Liver (tissue), 8 donors: ENCODE measurements at regions not wholly inside any gene's neighbourhood (a gene's known extent, or its start where the extent isn't known, plus 50 kb on each side); places are given as distances from the start of the nearest gene placed in this dataset.

ENCODE experiments used
- DNase-seq: peaks from one replicate; pipeline ENCODE4 v3.0.0-alpha.2; 2017; ENCODE audit warnings: low spot score
- H3K27ac ChIP-seq, 2 donors: one replicate each; pipeline ENCODE4 v1.7.0; 2013; ENCODE audit warnings: inconsistent platforms in 2 of 2, low read length in 2 of 2, control low read depth in 1 of 2, low read depth in 1 of 2, mild to moderate bottlenecking in 1 of 2
- H3K27me3 ChIP-seq, 4 donors: one replicate each; pipeline versions ENCODE4 v1.6.1 to v1.7.0; 2013; ENCODE audit warnings: low read length in 3 of 4, inconsistent platforms in 1 of 4, mild to moderate bottlenecking in 1 of 4, moderate library complexity in 1 of 4; ENCODE audit not compliant: control insufficient read depth in 4 of 4, insufficient read depth in 4 of 4
- H3K36me3 ChIP-seq, 4 donors: one replicate each; pipeline versions ENCODE4 v1.6.1 to v1.7.0; 2013; ENCODE audit warnings: low read length in 3 of 4, mild to moderate bottlenecking in 3 of 4, low read depth in 1 of 4, moderate library complexity in 1 of 4; ENCODE audit not compliant: control insufficient read depth in 4 of 4, insufficient read depth in 3 of 4
- H3K4me1 ChIP-seq, 4 donors: one replicate each; pipeline versions ENCODE4 v1.6.1 to v1.7.0; 2013; ENCODE audit warnings: low read length in 3 of 4, mild to moderate bottlenecking in 3 of 4, moderate library complexity in 1 of 4; ENCODE audit not compliant: control insufficient read depth in 4 of 4, insufficient read depth in 4 of 4
- H3K4me3 ChIP-seq, 3 donors: one replicate each; pipeline versions ENCODE4 v1.6.1 to v1.7.0; 2013; ENCODE audit warnings: low read length in 3 of 3, control low read depth in 1 of 3, low read depth in 1 of 3, mild to moderate bottlenecking in 1 of 3
- H3K9ac ChIP-seq, 2 donors: one replicate each; pipeline ENCODE4 v1.7.0; 2013; ENCODE audit warnings: low read length in 2 of 2, mild to moderate bottlenecking in 2 of 2, moderate library complexity in 2 of 2, control low read depth in 1 of 2, low read depth in 1 of 2
- H3K9me3 ChIP-seq, 4 donors: one replicate each; pipeline versions ENCODE4 v1.6.1 to v1.7.0; 2013; ENCODE audit warnings: low read length in 3 of 4; ENCODE audit not compliant: control insufficient read depth in 4 of 4
- EGR1 ChIP-seq, 2 donors: IDR thresholded peaks; 2 replicates each; pipeline ENCODE4 v1.6.1; 2016 to 2018; ENCODE audit warnings: antibody characterized with exemption in 2 of 2, low read depth in 2 of 2
- FOXA1 ChIP-seq: IDR thresholded peaks from 2 replicates; pipeline ENCODE4 v1.6.1; 2016; ENCODE audit warnings: antibody characterized with exemption
- GABPA ChIP-seq, 2 donors: IDR thresholded peaks in 1 of 2; conservative IDR thresholded peaks in 1 of 2; 2 replicates each; pipeline ENCODE4 v1.6.1; 2016; ENCODE audit warnings: antibody characterized with exemption in 2 of 2, mild to moderate bottlenecking in 1 of 2, moderate library complexity in 1 of 2
- HNF4G ChIP-seq: IDR thresholded peaks from 2 replicates; pipeline ENCODE4 v1.6.1; 2016; ENCODE audit warnings: antibody characterized with exemption
- JUND ChIP-seq, 2 donors: IDR thresholded peaks; 2 replicates each; pipeline ENCODE4 v1.6.1; 2016; ENCODE audit warnings: antibody characterized with exemption in 2 of 2
- NR2F2 ChIP-seq: IDR thresholded peaks from 2 replicates; pipeline ENCODE4 v1.6.1; 2016; ENCODE audit warnings: antibody characterized with exemption
- RAD21 ChIP-seq, 2 donors: IDR thresholded peaks; 2 replicates each; pipeline ENCODE4 v1.6.1; 2016; ENCODE audit warnings: antibody characterized with exemption in 2 of 2, mild to moderate bottlenecking in 2 of 2
- RXRA ChIP-seq, 2 donors: IDR thresholded peaks; 2 replicates each; pipeline ENCODE4 v1.6.1; 2017 to 2018; ENCODE audit warnings: antibody characterized with exemption in 2 of 2, mild to moderate bottlenecking in 1 of 2
- SP1 ChIP-seq: IDR thresholded peaks from 2 replicates; pipeline ENCODE4 v1.6.1; 2018; ENCODE audit warnings: antibody characterized with exemption, mild to moderate bottlenecking
- TAF1 ChIP-seq: conservative IDR thresholded peaks from 2 replicates; pipeline ENCODE4 v1.6.1; 2016; ENCODE audit warnings: antibody characterized with exemption, mild to moderate bottlenecking
- YY1 ChIP-seq: IDR thresholded peaks from 2 replicates; pipeline ENCODE4 v1.6.1; 2016; ENCODE audit warnings: antibody characterized with exemption, mild to moderate bottlenecking
- WGBS: extraction: QIAGEN DNeasy Blood & Tissue Kit; methylation state at CpG from one replicate; pipeline ENCODE4 v1.1.7; 2013; 5-methylcytosine and 5-hydroxymethylcytosine counted together
- TF ChIP-seq, protein P1 (sequence below): IDR thresholded peaks from 2 replicates; pipeline ENCODE4 v1.6.1; 2016; ENCODE audit warnings: antibody characterized with exemption
- TF ChIP-seq, protein P2 (sequence below): IDR thresholded peaks from 2 replicates; pipeline ENCODE4 v1.6.1; 2016; ENCODE audit warnings: antibody characterized with exemption
- TF ChIP-seq, protein P3 (sequence below): IDR thresholded peaks from 2 replicates; pipeline ENCODE4 v1.6.1; 2016; ENCODE audit warnings: antibody characterized with exemption, mild to moderate bottlenecking
- TF ChIP-seq, protein P4 (sequence below): fragments of 150-350 bp; IDR thresholded peaks from 2 replicates; pipeline ENCODE4 v1.5.1; 2017; ENCODE audit warnings: improper control_type of control experiment, low read depth, low read length; ENCODE audit not compliant: missing input control
- donor health status: healthy.
- donor health status: healthy.
- donor health status: healthy.
- donor health status: healthy.
- donor health status: healthy.

DNA sequence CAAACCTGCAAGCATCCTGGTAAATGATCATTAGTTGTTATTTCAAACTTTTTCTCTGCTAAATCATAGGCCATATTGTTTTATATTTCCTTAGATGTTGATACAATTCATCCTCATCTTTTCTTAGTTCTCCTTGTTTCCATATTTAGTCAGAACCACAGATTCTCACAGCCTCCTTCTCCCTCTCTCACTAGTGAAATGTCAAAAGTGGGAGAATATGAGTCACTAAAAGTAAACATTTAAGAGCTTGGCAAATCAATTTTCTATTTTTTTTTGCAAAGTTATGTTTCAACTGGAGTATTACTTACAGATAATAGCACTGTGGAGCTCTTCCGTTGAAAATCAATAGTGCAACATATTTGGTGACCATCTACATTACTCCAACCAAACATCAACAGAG is 308.8 kb downstream of the COL11A1 start:
- H3K9ac ChIP-seq, result no peak overlapping the region
- H3K4me3 ChIP-seq, result no peak overlapping the region
- TF ChIP-seq SP1, result no peak
- no peak for TF ChIP-seq JUND (IDR thresholded peaks at IDR 0.05)
- TF ChIP-seq, protein P1, sequence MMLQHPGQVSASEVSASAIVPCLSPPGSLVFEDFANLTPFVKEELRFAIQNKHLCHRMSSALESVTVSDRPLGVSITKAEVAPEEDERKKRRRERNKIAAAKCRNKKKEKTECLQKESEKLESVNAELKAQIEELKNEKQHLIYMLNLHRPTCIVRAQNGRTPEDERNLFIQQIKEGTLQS, result no peak
- TF ChIP-seq EGR1 (IDR thresholded peaks at IDR 0.05; ENCODE audit: low read depth in 2 of 2), result no peak
- TF ChIP-seq HNF4G, result no peak
- TF ChIP-seq RAD21 (IDR thresholded peaks at IDR 0.05), result no peak
- TF ChIP-seq, protein P2, sequence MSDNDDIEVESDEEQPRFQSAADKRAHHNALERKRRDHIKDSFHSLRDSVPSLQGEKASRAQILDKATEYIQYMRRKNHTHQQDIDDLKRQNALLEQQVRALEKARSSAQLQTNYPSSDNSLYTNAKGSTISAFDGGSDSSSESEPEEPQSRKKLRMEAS, result no peak
- TF ChIP-seq FOXA1, result no peak
- no peak for TF ChIP-seq TAF1
- DNase-seq, result no peak
- no peaks in the 10 kb centered on the region for H3K4me1 ChIP-seq
- 39% methylated on average over 1 of the region's 1 CpG for WGBS
- H3K9me3 ChIP-seq, result no peaks in the 10 kb centered on the region
- H3K36me3 ChIP-seq, result no peaks in the 10 kb centered on the region
- no peak overlapping the region for H3K27ac ChIP-seq
- peaks cover 0 to 2% (median 0%) of the 10 kb centered on the region in 4 donors for H3K27me3 ChIP-seq

DNA sequence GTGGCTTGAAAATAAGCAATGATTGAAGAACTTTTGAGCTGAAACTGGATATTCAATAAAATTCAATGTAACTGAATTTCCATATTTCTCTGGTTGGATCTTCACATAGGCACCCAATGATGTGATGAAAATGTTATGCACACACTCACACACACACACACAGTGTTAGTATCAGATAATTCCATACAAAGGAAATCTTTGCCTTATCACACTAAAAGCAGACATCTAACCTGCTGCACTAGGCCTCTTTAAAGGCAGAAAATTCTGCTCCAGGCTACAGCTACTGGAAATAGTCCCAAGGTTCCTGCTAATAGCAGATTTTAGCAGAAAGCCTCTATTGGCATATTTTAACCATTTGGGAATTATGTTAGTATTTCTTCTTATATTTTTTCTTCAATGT is 309.6 kb downstream of the COL11A1 start:
- no peak for DNase-seq
- Histone ChIP-seq H3K27ac (no peak overlapping the region), H3K4me3 (no peak overlapping the region), H3K9me3 (no peaks in the 10 kb centered on the region), H3K27me3 (peaks cover 0 to 2% (median 0%) of the 10 kb centered on the region in 4 donors), H3K36me3 (no peaks in the 10 kb centered on the region), H3K4me1 (no peaks in the 10 kb centered on the region), H3K9ac (no peak overlapping the region)
- TF ChIP-seq GABPA (IDR thresholded peaks at IDR 0.05 in 1 of 2, conservative IDR thresholded peaks at IDR 0.05 in 1 of 2) (no peak), NR2F2 (no peak), RXRA (IDR thresholded peaks at IDR 0.05) (no peak), FOXA1 (no peak), YY1 (no peak), RAD21 (IDR thresholded peaks at IDR 0.05) (no peak), SP1 (no peak), HNF4G (no peak)
- TF ChIP-seq, protein P3, sequence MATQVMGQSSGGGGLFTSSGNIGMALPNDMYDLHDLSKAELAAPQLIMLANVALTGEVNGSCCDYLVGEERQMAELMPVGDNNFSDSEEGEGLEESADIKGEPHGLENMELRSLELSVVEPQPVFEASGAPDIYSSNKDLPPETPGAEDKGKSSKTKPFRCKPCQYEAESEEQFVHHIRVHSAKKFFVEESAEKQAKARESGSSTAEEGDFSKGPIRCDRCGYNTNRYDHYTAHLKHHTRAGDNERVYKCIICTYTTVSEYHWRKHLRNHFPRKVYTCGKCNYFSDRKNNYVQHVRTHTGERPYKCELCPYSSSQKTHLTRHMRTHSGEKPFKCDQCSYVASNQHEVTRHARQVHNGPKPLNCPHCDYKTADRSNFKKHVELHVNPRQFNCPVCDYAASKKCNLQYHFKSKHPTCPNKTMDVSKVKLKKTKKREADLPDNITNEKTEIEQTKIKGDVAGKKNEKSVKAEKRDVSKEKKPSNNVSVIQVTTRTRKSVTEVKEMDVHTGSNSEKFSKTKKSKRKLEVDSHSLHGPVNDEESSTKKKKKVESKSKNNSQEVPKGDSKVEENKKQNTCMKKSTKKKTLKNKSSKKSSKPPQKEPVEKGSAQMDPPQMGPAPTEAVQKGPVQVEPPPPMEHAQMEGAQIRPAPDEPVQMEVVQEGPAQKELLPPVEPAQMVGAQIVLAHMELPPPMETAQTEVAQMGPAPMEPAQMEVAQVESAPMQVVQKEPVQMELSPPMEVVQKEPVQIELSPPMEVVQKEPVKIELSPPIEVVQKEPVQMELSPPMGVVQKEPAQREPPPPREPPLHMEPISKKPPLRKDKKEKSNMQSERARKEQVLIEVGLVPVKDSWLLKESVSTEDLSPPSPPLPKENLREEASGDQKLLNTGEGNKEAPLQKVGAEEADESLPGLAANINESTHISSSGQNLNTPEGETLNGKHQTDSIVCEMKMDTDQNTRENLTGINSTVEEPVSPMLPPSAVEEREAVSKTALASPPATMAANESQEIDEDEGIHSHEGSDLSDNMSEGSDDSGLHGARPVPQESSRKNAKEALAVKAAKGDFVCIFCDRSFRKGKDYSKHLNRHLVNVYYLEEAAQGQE, result no peak
- TF ChIP-seq, protein P4, sequence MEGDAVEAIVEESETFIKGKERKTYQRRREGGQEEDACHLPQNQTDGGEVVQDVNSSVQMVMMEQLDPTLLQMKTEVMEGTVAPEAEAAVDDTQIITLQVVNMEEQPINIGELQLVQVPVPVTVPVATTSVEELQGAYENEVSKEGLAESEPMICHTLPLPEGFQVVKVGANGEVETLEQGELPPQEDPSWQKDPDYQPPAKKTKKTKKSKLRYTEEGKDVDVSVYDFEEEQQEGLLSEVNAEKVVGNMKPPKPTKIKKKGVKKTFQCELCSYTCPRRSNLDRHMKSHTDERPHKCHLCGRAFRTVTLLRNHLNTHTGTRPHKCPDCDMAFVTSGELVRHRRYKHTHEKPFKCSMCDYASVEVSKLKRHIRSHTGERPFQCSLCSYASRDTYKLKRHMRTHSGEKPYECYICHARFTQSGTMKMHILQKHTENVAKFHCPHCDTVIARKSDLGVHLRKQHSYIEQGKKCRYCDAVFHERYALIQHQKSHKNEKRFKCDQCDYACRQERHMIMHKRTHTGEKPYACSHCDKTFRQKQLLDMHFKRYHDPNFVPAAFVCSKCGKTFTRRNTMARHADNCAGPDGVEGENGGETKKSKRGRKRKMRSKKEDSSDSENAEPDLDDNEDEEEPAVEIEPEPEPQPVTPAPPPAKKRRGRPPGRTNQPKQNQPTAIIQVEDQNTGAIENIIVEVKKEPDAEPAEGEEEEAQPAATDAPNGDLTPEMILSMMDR, result no peak
- TF ChIP-seq, protein P2, result no peak
